ENCODE measurements at regions not wholly inside any gene's neighbourhood (a gene's known extent, or its start where the extent isn't known, plus 50 kb on each side); places are given as distances from the start of the nearest gene placed in this dataset.

DNA sequence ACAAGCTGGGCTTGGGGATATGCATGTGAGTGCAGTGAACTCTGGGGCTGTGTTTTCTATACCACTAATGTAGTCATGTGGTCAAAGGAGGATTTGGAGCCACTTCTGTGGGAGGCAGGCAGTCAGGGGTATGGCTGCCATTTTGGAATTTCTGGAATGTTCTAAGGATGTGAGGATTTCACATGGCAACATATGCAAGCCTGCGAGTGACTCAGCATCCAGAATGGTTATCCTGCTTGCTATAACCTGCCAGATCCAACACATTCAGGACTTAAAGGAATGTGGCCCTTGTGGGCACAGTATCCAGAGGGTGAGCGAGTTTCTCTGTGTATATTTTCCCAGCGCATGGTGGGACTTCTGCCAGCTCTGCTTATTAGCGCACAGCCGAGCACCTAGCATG is 249.2 kb upstream of the PWP1 start:
- DNase-seq (ENCODE audit: extremely low spot score, unreplicated experiment) = no peak
- no peaks in the 10 kb centered on the region for H3K9me3 Mint-ChIP-seq
- no peaks in the 10 kb centered on the region for H3K36me3 Mint-ChIP-seq
- no peak for TF ChIP-seq CTCF (conservative IDR thresholded peaks at IDR 0.05)
- no peak overlapping the region for H3K27ac Mint-ChIP-seq
- H3K4me3 Mint-ChIP-seq = no peak overlapping the region
- peaks cover 13% of the 10 kb centered on the region for H3K4me1 Mint-ChIP-seq (ENCODE audit: unreplicated experiment)
- peaks cover 5% of the 10 kb centered on the region for H3K27me3 Mint-ChIP-seq

- DNase-seq (ENCODE audit: extremely low spot score, unreplicated experiment) = no peak
- Mint-ChIP-seq H3K4me3 (no peak overlapping the region), H3K27ac (no peak overlapping the region), H3K4me1 (ENCODE audit: unreplicated experiment) (peaks cover 14% of the 10 kb centered on the region), H3K27me3 (peaks cover 5% of the 10 kb centered on the region), H3K9me3 (no peaks in the 10 kb centered on the region), H3K36me3 (no peaks in the 10 kb centered on the region)
- TF ChIP-seq CTCF (conservative IDR thresholded peaks at IDR 0.05) = no peak
Measured at GRCh38 chr12:107436836-107437235, 248.8 kb upstream of the PWP1 start.

- Mint-ChIP-seq H3K4me3 (no peak overlapping the region), H3K9me3 (no peaks in the 10 kb centered on the region), H3K4me1 (ENCODE audit: unreplicated experiment) (peaks cover 17% of the 10 kb centered on the region), H3K27ac (no peak overlapping the region), H3K27me3 (peaks cover 5% of the 10 kb centered on the region), H3K36me3 (no peaks in the 10 kb centered on the region)
- DNase-seq (ENCODE audit: extremely low spot score, unreplicated experiment) = no peak
- no peak for TF ChIP-seq CTCF (conservative IDR thresholded peaks at IDR 0.05)
Measured at GRCh38 chr12:107437954-107438353, 247.6 kb upstream of the PWP1 start.

DNA sequence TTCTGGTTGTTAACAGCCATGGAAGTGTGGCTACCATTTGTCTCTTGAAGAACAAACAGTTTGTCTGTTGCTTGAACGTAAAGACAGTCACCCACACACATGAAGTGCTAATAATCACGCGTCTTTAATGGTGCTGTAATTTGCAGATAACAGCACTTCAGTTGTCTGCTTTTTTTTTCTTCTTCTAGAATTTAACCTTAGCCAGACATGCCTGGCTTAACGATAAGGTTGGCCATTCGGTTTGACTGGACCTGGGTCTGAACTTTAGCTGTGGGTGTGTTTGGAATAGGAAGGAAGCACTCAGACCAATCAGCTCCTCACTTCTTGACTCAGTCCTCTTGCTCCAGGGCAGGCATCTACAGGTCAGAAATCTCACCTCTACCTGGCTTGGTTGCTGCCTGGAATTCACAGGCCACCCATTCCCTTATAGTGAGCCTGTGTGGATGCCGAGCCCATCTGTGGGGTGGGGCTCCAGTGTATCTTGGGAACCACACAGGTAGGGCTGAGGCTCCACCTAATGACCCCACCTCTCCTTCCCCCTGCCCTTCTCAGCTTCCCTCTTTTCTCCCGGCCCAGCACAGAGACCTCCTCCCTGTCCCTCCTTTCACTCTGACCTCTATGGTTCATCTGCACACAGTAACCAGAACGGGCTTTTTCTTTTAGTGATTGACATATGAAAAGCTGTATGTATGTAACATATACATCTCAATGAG is 246.4 kb upstream of the PWP1 start:
- DNase-seq (ENCODE audit: extremely low spot score, unreplicated experiment) = no peak
- Mint-ChIP-seq H3K4me1 (ENCODE audit: unreplicated experiment) (peaks cover 17% of the 10 kb centered on the region), H3K27ac (no peak overlapping the region), H3K9me3 (peaks cover 5% of the 10 kb centered on the region), H3K27me3 (peaks cover 5% of the 10 kb centered on the region), H3K4me3 (no peak overlapping the region), H3K36me3 (no peaks in the 10 kb centered on the region)
- no peak for TF ChIP-seq CTCF (conservative IDR thresholded peaks at IDR 0.05)

- H3K36me3 Mint-ChIP-seq = no peaks in the 10 kb centered on the region
- no peak for DNase-seq (ENCODE audit: extremely low spot score, unreplicated experiment)
- no peak for TF ChIP-seq CTCF (conservative IDR thresholded peaks at IDR 0.05)
- H3K4me1 Mint-ChIP-seq (ENCODE audit: unreplicated experiment) = peaks cover 11% of the 10 kb centered on the region
- H3K4me3 Mint-ChIP-seq = no peak overlapping the region
- peaks cover 5% of the 10 kb centered on the region for H3K27me3 Mint-ChIP-seq
- peaks cover 5% of the 10 kb centered on the region for H3K9me3 Mint-ChIP-seq
- no peak overlapping the region for H3K27ac Mint-ChIP-seq
Measured at GRCh38 chr12:107440606-107441005, 245.0 kb upstream of the PWP1 start.

Data from type B pancreatic cell (in vitro differentiated cells).